Progenitor cell of endocrine pancreas (in vitro differentiated cells): ENCODE measurements at regions not wholly inside any gene's neighbourhood (a gene's known extent, or its start where the extent isn't known, plus 50 kb on each side); places are given as distances from the start of the nearest gene placed in this dataset.

Source experiments
- DNase-seq: peaks from one replicate; pipeline ENCODE4 v3.0.0; 2021; ENCODE audit warnings: low spot score; ENCODE audit not compliant: unreplicated experiment
- H3K27ac Mint-ChIP-seq: 2 replicates; pipeline ENCODE4 v1.8.0; 2021; ENCODE audit warnings: mild to moderate bottlenecking, moderate library complexity, mixed read lengths
- H3K27me3 Mint-ChIP-seq: 2 replicates; pipeline ENCODE4 v1.8.0; 2021; ENCODE audit warnings: mixed read lengths
- H3K36me3 Mint-ChIP-seq: 2 replicates; pipeline ENCODE4 v1.8.0; 2022; ENCODE audit warnings: mixed read lengths; ENCODE audit not compliant: insufficient read depth
- H3K4me1 Mint-ChIP-seq: 2 replicates; pipeline ENCODE4 v1.8.0; 2021; ENCODE audit warnings: low read depth, mixed read lengths
- H3K4me3 Mint-ChIP-seq: 2 replicates; pipeline ENCODE4 v1.8.0; 2021; ENCODE audit warnings: low read depth, mild to moderate bottlenecking, moderate library complexity, mixed read lengths
- H3K9me3 Mint-ChIP-seq: 2 replicates; pipeline ENCODE4 v1.8.0; 2021; ENCODE audit warnings: low read depth, mixed read lengths
- CTCF ChIP-seq: fragments of 200-600 bp; sonication (generic); IDR thresholded peaks from one replicate; pipeline ENCODE4 v1.5.0; 2021; ENCODE audit warnings: antibody characterized with exemption, mild to moderate bottlenecking; ENCODE audit not compliant: unreplicated experiment

GRCh38 chr18:44227501-44227900, 453.2 kb upstream of the SETBP1 start:
- no peak for DNase-seq
- TF ChIP-seq CTCF = no peak
- H3K27ac Mint-ChIP-seq = no peak overlapping the region
- H3K36me3 Mint-ChIP-seq = no peaks in the 10 kb centered on the region
- no peaks in the 10 kb centered on the region for H3K27me3 Mint-ChIP-seq
- no peak overlapping the region for H3K4me3 Mint-ChIP-seq
- H3K9me3 Mint-ChIP-seq = peaks cover 5% of the 10 kb centered on the region
- H3K4me1 Mint-ChIP-seq = no peaks in the 10 kb centered on the region

GRCh38 chr18:44229693-44230108, 451.0 kb upstream of the SETBP1 start:
- H3K4me1 Mint-ChIP-seq = no peaks in the 10 kb centered on the region
- H3K4me3 Mint-ChIP-seq = no peak overlapping the region
- H3K27me3 Mint-ChIP-seq = no peaks in the 10 kb centered on the region
- peaks cover 5% of the 10 kb centered on the region for H3K9me3 Mint-ChIP-seq
- no peak overlapping the region for H3K27ac Mint-ChIP-seq
- DNase-seq = no peak
- TF ChIP-seq CTCF = no peak
- H3K36me3 Mint-ChIP-seq = no peaks in the 10 kb centered on the region

- DNase-seq = no peak
- Mint-ChIP-seq H3K27ac (no peak overlapping the region), H3K4me1 (no peaks in the 10 kb centered on the region), H3K27me3 (no peaks in the 10 kb centered on the region), H3K9me3 (no peaks in the 10 kb centered on the region), H3K4me3 (no peak overlapping the region), H3K36me3 (no peaks in the 10 kb centered on the region)
- no peak for TF ChIP-seq CTCF
These were observed 448.8 kb upstream of the SETBP1 start for GRCh38 chr18:44231936-44232335.

GRCh38 chr18:44232500-44232899, 448.2 kb upstream of the SETBP1 start:
- Mint-ChIP-seq H3K27me3 (no peaks in the 10 kb centered on the region), H3K4me3 (no peak overlapping the region), H3K9me3 (no peaks in the 10 kb centered on the region), H3K4me1 (no peaks in the 10 kb centered on the region), H3K27ac (no peak overlapping the region), H3K36me3 (no peaks in the 10 kb centered on the region)
- no peak for DNase-seq
- TF ChIP-seq CTCF = no peak

- DNase-seq = no peak
These were observed 442.2 kb upstream of the SETBP1 start for GRCh38 chr18:44238454-44238853.

More at GRCh38 chr18:44238454-44238853, 442.2 kb upstream of the SETBP1 start:
- H3K9me3 Mint-ChIP-seq = no peaks in the 10 kb centered on the region
- H3K36me3 Mint-ChIP-seq = no peaks in the 10 kb centered on the region
- no peak for TF ChIP-seq CTCF
- H3K27me3 Mint-ChIP-seq = no peaks in the 10 kb centered on the region
- H3K4me1 Mint-ChIP-seq = no peaks in the 10 kb centered on the region
- no peak overlapping the region for H3K27ac Mint-ChIP-seq
- no peak overlapping the region for H3K4me3 Mint-ChIP-seq
